SU-DHL-6 (cell line): ENCODE measurements at regions not wholly inside any gene's neighbourhood (a gene's known extent, or its start where the extent isn't known, plus 50 kb on each side); places are given as distances from the start of the nearest gene placed in this dataset.
"Not testable (repeated sequence)": the region's sequence is repeated elsewhere in the genome, so short reads cannot be mapped to it uniquely, and the experiment has no call there.

Source experiments
- H2AFZ ChIP-seq: fragments of 200-600 bp; sonication (generic); 2 replicates; pipeline ENCODE4 v1.6.1; 2014; ENCODE audit warnings: low read depth, mild to moderate bottlenecking, moderate library complexity, mixed read lengths, antibody characterized with exemption, low read length; ENCODE audit not compliant: severe bottlenecking
- H3F3A ChIP-seq: fragments of 200-600 bp; shearing (Covaris generic); 2 replicates; pipeline ENCODE4 v1.6.0; 2016; ENCODE audit warnings: antibody characterized with exemption, mild to moderate bottlenecking; ENCODE audit not compliant: insufficient read depth
- H3K27ac ChIP-seq: fragments of 200-600 bp; sonication (generic); 2 replicates; pipeline ENCODE4 v1.5.1; 2016; ENCODE audit warnings: low read depth, mild to moderate bottlenecking, low read length, moderate library complexity, mixed read lengths
- H3K27me3 ChIP-seq: fragments of 200-600 bp; sonication (generic), shearing (Covaris generic); 2 replicates; pipeline ENCODE4 v1.6.0; 2014; ENCODE audit warnings: mild to moderate bottlenecking, low read length
- H3K36me3 ChIP-seq: fragments of 200-600 bp; sonication (generic); 2 replicates; pipeline ENCODE4 v1.6.1; 2014; ENCODE audit warnings: mild to moderate bottlenecking, low read length, mixed read lengths
- H3K4me2 ChIP-seq: fragments of 300-600, 200-600 bp; shearing (Covaris generic), sonication (generic); 2 replicates; pipeline ENCODE4 v1.6.0; 2014; ENCODE audit warnings: low read length, low read depth, mild to moderate bottlenecking; ENCODE audit not compliant: poor library complexity, severe bottlenecking
- H3K4me3 ChIP-seq: fragments of 200-600 bp; sonication (generic); 2 replicates; pipeline ENCODE4 v1.5.1; 2014; ENCODE audit warnings: antibody characterized with exemption, low read length, mild to moderate bottlenecking, mixed read lengths; ENCODE audit not compliant: insufficient read depth, poor library complexity, severe bottlenecking
- H3K79me2 ChIP-seq: fragments of 200-600 bp; sonication (generic); 2 replicates; pipeline ENCODE4 v1.6.1; 2014; ENCODE audit warnings: mild to moderate bottlenecking, low read length, moderate library complexity; ENCODE audit not compliant: insufficient read depth
- H3K9ac ChIP-seq: fragments of 200-600 bp; sonication (generic); 2 replicates; pipeline ENCODE4 v1.7.0; 2014; ENCODE audit warnings: mild to moderate bottlenecking, low read length
- H3K9me2 ChIP-seq: fragments of 200-600 bp; sonication (generic); replicated peaks from 2 replicates; pipeline ENCODE4 v1.6.1; 2014; ENCODE audit warnings: low read length; ENCODE audit not compliant: insufficient read depth
- H3K9me3 ChIP-seq: fragments of 200-600 bp; sonication (generic); 2 replicates; pipeline ENCODE4 v1.6.1; 2014; ENCODE audit warnings: low read length, mixed read lengths; ENCODE audit not compliant: insufficient read depth
- H4K20me1 ChIP-seq: fragments of 200-600 bp; sonication (generic); 2 replicates; pipeline ENCODE4 v1.6.1; 2014; ENCODE audit warnings: low read depth, mild to moderate bottlenecking, antibody characterized with exemption, low read length, moderate library complexity, mixed read lengths
- CTCF ChIP-seq: fragments of 200-600 bp; sonication (generic); IDR thresholded peaks from one replicate; pipeline ENCODE4 v1.5.1; 2017; ENCODE audit warnings: antibody characterized with exemption, mild to moderate bottlenecking, low read length, moderate library complexity; ENCODE audit not compliant: insufficient read depth, poor library complexity, severe bottlenecking
- EZH2phosphoT487 ChIP-seq: fragments of 200-600 bp; sonication (generic), shearing (Covaris generic); conservative IDR thresholded peaks from 2 replicates; pipeline ENCODE4 v1.6.1; 2018; ENCODE audit warnings: mild to moderate bottlenecking, antibody characterized with exemption, low read length, moderate library complexity, mixed read lengths

DNA sequence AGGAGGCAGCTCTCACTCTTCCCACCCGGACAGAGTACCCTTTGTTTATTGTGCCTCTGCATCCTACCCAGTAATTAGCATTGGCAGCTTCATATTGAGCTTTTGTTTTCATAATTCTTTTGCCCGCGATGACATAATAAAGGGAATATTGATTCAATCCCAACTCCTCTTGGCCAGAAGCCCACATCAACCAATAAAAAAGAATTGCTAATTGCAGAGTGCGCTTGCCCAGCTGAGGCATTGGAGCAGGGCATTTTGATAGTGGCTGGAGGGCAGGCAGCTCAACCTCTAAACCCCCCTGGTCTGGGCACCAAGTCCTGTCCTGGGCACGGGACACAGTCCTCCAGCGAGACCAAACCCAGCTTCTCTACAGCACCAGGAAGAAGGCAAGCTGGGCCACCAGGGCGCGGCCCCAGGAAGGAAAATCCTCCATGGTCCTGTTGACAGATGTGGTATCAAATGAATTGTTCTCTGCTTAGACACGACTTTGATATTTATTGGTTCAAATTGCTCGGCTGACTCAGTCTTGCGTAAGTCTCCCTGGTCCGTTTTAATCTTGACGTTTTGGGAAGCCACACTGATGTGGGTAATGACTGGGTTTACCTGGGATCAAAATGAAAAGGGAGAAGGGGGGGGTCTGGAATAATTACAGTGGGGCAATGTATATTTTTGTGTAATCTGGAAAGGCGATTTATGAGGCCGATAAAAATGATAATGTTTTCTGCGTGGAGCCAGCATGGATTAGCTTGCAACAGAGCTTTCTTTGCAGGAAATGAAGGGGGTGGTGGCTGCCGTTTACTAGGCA is 220.7 kb upstream of the MSX2 start:
- TF ChIP-seq EZH2phosphoT487: no peak
- TF ChIP-seq CTCF: no peak
- no peak overlapping the region for H3K9ac ChIP-seq

DNA sequence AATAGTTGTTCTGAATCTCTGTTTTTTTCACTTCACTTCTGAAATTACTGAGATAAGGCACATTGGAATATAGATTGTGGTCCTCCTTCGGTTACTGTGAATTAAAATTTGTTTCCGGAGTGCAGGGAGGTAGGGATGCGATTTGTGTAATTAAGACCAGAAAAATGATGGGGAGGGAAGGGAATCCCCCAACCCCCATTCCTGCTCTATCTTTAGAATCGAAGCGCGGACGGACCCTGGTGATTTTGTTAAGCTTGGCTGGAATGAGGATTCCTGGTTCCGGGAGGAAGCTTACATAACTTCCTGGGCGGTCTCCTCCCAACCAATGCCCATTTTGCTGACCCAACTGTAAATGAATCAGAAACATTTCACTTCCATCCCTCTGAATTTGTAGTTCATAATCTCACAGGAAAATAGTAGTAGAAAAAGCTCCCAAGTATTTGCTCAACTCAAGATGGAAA is 220.1 kb upstream of the MSX2 start:
- no peaks in the 10 kb centered on the region for H3K27me3 ChIP-seq
- no peak overlapping the region for H3K4me3 ChIP-seq
- H3K79me2 ChIP-seq: no peaks in the 10 kb centered on the region
- no peaks in the 10 kb centered on the region for H3F3A ChIP-seq
- no peaks in the 10 kb centered on the region for H3K9me2 ChIP-seq
- H2AFZ ChIP-seq: no peak overlapping the region
- H3K27ac ChIP-seq: no peak overlapping the region
- H3K36me3 ChIP-seq: no peaks in the 10 kb centered on the region
- TF ChIP-seq EZH2phosphoT487 (no peak), CTCF (no peak)
- no peak overlapping the region for H3K9ac ChIP-seq
- no peaks in the 10 kb centered on the region for H4K20me1 ChIP-seq
- H3K4me2 ChIP-seq: no peak overlapping the region
- H3K9me3 ChIP-seq: no peaks in the 10 kb centered on the region

More for the DNA sequence above, 220.7 kb upstream of the MSX2 start:
- no peak overlapping the region for H3K4me2 ChIP-seq
- H3K36me3 ChIP-seq: no peaks in the 10 kb centered on the region
- H3K9me2 ChIP-seq: no peaks in the 10 kb centered on the region
- no peak overlapping the region for H2AFZ ChIP-seq
- no peaks in the 10 kb centered on the region for H3F3A ChIP-seq
- no peak overlapping the region for H3K4me3 ChIP-seq
- H3K79me2 ChIP-seq: no peaks in the 10 kb centered on the region
- no peaks in the 10 kb centered on the region for H3K27me3 ChIP-seq
- no peaks in the 10 kb centered on the region for H3K9me3 ChIP-seq
- H4K20me1 ChIP-seq: no peaks in the 10 kb centered on the region
- H3K27ac ChIP-seq: no peak overlapping the region

DNA sequence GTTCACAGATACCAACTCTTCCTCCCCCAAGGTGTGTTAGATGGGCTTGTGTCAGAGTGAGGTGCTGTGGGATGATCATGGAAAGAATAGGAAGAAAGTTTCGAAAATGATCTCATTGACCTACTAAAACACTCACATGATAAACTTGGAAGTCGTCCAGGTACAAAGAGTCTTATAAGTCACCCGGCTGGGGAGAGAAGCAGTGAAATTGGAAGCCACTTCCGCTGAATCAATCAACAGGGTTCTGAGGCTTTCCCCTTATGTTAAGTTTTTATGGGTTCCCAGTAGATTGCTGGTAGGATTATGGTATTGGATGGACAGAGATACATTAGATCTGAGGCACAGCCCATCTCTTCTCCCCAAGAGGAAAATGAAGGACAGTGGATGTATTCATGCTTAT is 218.8 kb upstream of the MSX2 start:
- no peaks in the 10 kb centered on the region for H3K79me2 ChIP-seq
- no peak overlapping the region for H2AFZ ChIP-seq
- TF ChIP-seq EZH2phosphoT487: no peak
- no peak for TF ChIP-seq CTCF
- no peaks in the 10 kb centered on the region for H3K27me3 ChIP-seq
- no peaks in the 10 kb centered on the region for H4K20me1 ChIP-seq
- no peaks in the 10 kb centered on the region for H3F3A ChIP-seq
- H3K9me3 ChIP-seq: no peaks in the 10 kb centered on the region
- H3K4me2 ChIP-seq: no peak overlapping the region
- H3K27ac ChIP-seq: no peak overlapping the region
- no peak overlapping the region for H3K4me3 ChIP-seq
- H3K36me3 ChIP-seq: no peaks in the 10 kb centered on the region
- H3K9me2 ChIP-seq: no peaks in the 10 kb centered on the region
- H3K9ac ChIP-seq: no peak overlapping the region

GRCh38 chr5:174510782-174511453 is 213.5 kb upstream of the MSX2 start:
- not testable (repeated sequence) for H2AFZ ChIP-seq, H3K4me3 ChIP-seq, H3K27me3 ChIP-seq, H3K9me3 ChIP-seq, H3K79me2 ChIP-seq, H3K4me2 ChIP-seq, H4K20me1 ChIP-seq, H3K36me3 ChIP-seq, H3K9ac ChIP-seq, H3F3A ChIP-seq, H3K9me2 ChIP-seq, H3K27ac ChIP-seq
